GM19467 (cell line): ENCODE measurements at regions not wholly inside any gene's neighbourhood (a gene's known extent, or its start where the extent isn't known, plus 50 kb on each side); places are given as distances from the start of the nearest gene placed in this dataset.
"Not testable (repeated sequence)": the region's sequence is repeated elsewhere in the genome, so short reads cannot be mapped to it uniquely, and the experiment has no call there.

Experiments
- ATAC-seq: cut with Tn5 transposase; IDR thresholded peaks from one replicate; pipeline ENCODE4 v1.9.1; 2021; ENCODE audit warnings: mild to moderate bottlenecking, moderate library complexity; ENCODE audit not compliant: unreplicated experiment

- ATAC-seq = no peak
Measured at GRCh38 chr19:28701491-28701890, 511.5 kb downstream of the UQCRFS1 start.

DNA sequence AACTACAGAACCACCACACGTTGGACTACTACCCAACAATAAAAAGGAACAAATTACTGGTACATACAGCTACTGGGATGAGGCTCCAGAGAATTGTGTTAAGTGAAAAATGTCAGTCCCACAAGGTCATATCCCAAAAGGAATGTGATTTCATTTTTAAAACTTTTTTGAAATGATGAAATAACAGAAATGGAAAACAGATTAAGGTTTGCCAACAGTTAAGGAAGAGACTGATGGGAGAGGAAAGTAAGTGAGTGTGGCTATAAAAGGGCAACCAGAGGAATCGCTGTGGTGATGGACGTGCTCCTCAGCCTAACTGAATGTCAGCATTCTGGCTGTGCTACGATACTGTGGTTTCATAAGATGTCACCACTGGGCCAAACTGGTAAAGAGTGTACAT, 512.8 kb downstream of the UQCRFS1 start:
- ATAC-seq = no peak

DNA sequence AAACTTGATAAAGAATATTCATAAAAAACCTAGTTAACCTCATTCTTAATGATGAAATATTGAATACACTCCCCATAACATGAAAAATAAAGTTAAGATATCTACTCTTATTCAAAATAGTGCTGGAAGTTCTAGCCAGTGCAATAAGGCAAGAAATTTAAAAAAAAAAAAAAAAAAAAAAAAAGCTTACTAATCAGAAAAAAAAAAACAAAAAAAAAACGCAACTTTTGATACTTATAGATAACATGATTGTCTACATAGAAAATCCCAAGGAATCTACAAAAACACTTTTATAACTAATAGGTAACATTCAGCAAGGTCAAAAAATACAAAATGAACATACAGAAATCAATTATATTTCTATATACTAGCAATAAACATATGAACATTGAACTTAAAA, 515.6 kb downstream of the UQCRFS1 start:
- ATAC-seq = no peak

DNA sequence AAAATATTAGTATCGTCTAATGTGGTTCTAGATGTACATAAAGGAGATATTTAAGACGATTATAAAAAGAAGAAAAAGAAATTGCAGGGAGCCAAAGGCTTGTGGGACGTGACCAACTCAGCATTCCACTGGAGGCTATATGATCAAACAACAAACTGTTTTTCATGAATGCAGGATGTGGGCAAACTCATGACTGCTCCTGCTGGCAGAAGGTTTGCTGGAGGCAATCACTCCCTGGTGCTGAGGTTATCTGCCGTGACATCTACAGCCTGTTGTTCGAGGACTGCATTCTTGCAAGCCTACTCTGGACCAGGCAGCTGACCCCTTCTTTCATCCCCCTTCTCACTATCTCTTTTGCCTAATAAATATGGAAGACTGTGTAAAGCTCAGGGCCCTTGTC, 518.1 kb downstream of the UQCRFS1 start:
- no peak for ATAC-seq

- no peak for ATAC-seq
Measured at GRCh38 chr19:28691683-28692082, 521.3 kb downstream of the UQCRFS1 start.

DNA sequence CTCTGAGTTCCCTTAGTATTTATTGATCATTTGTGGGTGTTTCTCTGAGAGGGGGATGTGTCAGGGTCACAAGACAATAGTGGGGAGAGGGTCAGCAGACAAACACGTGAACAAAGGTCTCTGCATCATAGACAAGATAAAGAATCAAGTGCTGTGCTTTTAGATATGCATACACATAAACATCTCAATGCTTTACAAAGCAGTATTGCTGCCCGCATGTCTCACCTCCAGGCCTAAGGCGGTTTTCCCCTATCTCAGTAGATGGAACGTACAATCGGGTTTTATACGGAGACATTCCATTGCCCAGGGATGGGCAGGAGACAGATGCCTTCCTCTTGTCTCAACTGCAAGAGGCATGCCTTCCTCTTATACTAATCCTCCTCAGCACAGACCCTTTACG, 523.5 kb downstream of the UQCRFS1 start:
- not testable (repeated sequence) for ATAC-seq

GRCh38 chr19:28687296-28687695, 525.7 kb downstream of the UQCRFS1 start:
- no peak for ATAC-seq

GRCh38 chr19:28686756-28687155, 526.2 kb downstream of the UQCRFS1 start:
- ATAC-seq = no peak

DNA sequence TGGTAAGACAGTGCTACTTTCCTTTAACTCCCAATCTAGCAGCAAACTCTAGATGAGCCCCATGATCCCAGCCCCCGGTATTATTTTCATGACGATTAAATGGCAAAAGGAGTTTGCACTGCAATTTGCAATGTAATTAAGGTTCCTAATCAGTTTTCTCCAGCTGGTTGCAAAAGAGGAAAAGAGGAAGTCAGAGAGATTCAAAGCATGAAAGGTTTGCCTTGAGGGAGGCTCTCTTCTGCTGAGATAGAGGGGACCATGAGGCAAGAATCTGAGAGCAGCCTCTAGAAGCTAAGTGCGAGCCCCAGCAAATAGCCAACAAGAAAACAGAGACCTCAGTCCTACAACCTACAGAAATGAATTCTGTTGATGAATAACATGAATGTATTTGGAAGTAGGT, 527.1 kb downstream of the UQCRFS1 start:
- ATAC-seq = no peak

GRCh38 chr19:28685077-28685476, 527.9 kb downstream of the UQCRFS1 start:
- ATAC-seq = not testable (repeated sequence)

GRCh38 chr19:28680111-28680510, 532.8 kb downstream of the UQCRFS1 start:
- ATAC-seq = no peak

DNA sequence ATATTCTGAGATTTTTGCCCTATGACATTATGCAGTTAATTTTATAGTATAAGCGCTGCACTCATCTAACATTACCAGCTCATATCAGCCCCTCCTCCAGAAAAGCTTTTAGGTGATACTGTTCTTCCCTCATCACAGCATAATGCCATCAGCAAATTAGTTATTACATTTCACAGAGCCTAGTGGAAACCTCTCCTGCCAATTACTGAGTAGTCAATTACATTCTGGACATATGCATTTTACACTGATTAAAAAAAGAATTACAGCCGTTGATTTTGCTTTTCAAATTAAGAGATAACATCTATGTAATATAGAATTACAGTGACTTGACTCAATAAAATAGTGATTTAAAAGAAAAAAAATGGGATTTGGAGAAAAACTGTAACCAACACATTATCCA, 542.1 kb downstream of the UQCRFS1 start:
- no peak for ATAC-seq

- ATAC-seq = no peak
Measured at GRCh38 chr19:28669804-28670203, 543.1 kb downstream of the UQCRFS1 start.

- no peak for ATAC-seq
Measured at GRCh38 chr19:28667348-28667977, 545.5 kb downstream of the UQCRFS1 start.

- ATAC-seq = no peak
Measured at GRCh38 chr19:28665748-28666147, 547.2 kb downstream of the UQCRFS1 start.

DNA sequence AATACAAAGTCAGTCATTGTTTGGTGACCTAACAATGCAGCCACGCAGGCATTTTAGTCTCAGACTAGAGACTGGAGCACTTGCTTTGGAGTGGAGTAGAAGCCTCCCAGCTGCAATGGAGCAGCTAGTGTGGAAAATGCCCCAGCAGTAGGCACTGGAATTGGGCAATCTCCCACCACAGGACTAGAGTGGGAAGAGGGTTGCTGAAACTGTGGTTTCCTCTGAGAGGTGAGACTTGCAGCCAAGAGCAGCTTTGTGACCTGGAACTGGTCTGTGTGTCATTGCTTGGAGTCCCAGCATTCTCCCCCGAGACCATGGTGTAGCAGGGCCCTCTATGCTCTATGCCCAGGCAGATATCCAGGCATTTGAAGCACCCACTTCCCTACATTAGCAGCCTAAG, 556.3 kb downstream of the UQCRFS1 start:
- ATAC-seq = no peak

- ATAC-seq = no peak
Measured at GRCh38 chr19:28655054-28655453, 557.9 kb downstream of the UQCRFS1 start.

DNA sequence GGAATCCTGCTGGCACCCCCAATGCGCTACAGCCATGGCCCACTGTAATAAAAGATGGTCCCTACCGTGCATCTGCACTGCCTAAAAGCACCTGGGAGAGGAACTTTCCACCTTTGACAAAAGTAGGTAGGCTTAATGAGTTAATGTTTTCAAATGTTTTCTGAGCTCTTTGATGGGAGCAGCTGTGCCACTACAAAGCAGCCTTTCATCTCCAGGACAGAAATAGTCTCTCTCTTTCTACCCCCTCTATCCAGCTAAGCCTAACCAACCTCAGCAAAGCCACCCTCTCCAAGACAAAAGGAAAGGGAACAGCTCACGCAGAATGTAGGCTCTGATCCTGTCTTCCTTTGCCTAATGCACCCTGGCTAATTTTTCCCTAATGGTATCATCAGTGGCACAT, 560.2 kb downstream of the UQCRFS1 start:
- no peak for ATAC-seq

GRCh38 chr19:28646629-28647028, 566.3 kb downstream of the UQCRFS1 start:
- ATAC-seq = no peak

- ATAC-seq = no peak
Measured at GRCh38 chr19:28644169-28644775, 568.7 kb downstream of the UQCRFS1 start.

GRCh38 chr19:28642787-28643683, 569.9 kb downstream of the UQCRFS1 start:
- ATAC-seq = no peak

DNA sequence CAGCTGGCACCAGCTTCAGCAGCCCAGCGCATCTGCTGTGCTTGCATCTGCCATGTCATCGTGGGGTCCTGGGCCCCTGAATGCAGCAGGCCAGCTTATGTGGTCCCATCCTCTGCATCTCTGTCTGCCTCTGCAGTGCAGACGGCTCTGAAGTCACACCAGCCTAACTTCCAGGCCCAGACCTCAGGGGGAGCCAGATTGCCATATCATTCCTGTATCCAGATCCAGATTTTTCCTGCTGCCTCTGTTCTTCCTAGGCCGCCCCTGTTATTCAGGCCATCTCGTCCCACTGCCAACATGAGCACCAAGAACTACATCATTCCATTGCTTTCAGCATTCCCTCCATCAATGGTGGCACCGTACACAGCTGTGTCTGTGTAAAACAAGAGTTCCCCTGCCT, 571.6 kb downstream of the UQCRFS1 start:
- ATAC-seq = no peak
